Brain microvascular endothelial cell (primary cell): ENCODE measurements at regions not wholly inside any gene's neighbourhood (a gene's known extent, or its start where the extent isn't known, plus 50 kb on each side); places are given as distances from the start of the nearest gene placed in this dataset.
A peak's percentile ranks its signal among the peaks of the same experiment; 100 is the strongest.

ENCODE experiments used
- DNase-seq: peaks from one replicate; pipeline ENCODE4 v3.0.0-alpha.2; 2020
- H3K27ac ChIP-seq: fragments of 250-450 bp; sonication (Bioruptor Pico); 2 replicates; pipeline ENCODE4 v1.5.1; 2020; ENCODE audit warnings: mild to moderate bottlenecking, moderate library complexity
- H3K27me3 ChIP-seq: fragments of 250-450 bp; sonication (Bioruptor Pico); replicated peaks from 2 replicates; pipeline ENCODE4 v1.5.1; 2020; ENCODE audit warnings: mild to moderate bottlenecking
- H3K36me3 ChIP-seq: fragments of 250-450 bp; sonication (Bioruptor Pico); replicated peaks from 2 replicates; pipeline ENCODE4 v1.5.1; 2020; ENCODE audit warnings: mild to moderate bottlenecking
- H3K4me3 ChIP-seq: 2 replicates; pipeline ENCODE4 v1.5.1; 2011; ENCODE audit warnings: low read depth, mild to moderate bottlenecking, control low read depth, low read length, moderate library complexity
- CTCF ChIP-seq: IDR thresholded peaks from 2 replicates; pipeline ENCODE4 v1.5.1; 2011; ENCODE audit warnings: low read depth, mild to moderate bottlenecking, moderate library complexity, low read length, control low read depth, inconsistent platforms; ENCODE audit errors: missing control alignments
- in situ Hi-C: cut with HindIII; loops from 2 replicates; pipeline ENCODE4 v1.10.0; 2017; ENCODE audit warnings: low sequenced_read_pairs, low pct_ligation_motif_present

GRCh38 chr6:147105786-147106185 is 98.4 kb upstream of the STXBP5 start:
- in situ Hi-C loops: no loop called here
- H3K36me3 ChIP-seq: no peaks in the 10 kb centered on the region
- DNase-seq: no peak
- no peak overlapping the region for H3K4me3 ChIP-seq
- H3K27ac ChIP-seq: no peak overlapping the region
- no peak for TF ChIP-seq CTCF
- H3K27me3 ChIP-seq: no peaks in the 10 kb centered on the region

GRCh38 chr6:147106759-147107401 is 97.3 kb upstream of the STXBP5 start:
- H3K27ac ChIP-seq: no peak overlapping the region
- no peaks in the 10 kb centered on the region for H3K36me3 ChIP-seq
- in situ Hi-C loops: no loop called here
- DNase-seq: peak; percentile 47
- no peak overlapping the region for H3K4me3 ChIP-seq
- H3K27me3 ChIP-seq: no peaks in the 10 kb centered on the region
- no peak for TF ChIP-seq CTCF

GRCh38 chr6:147108259-147108910 is 95.8 kb upstream of the STXBP5 start:
- in situ Hi-C loops: no loop called here
- Histone ChIP-seq H3K4me3 (no peak overlapping the region), H3K27me3 (no peaks in the 10 kb centered on the region), H3K36me3 (no peaks in the 10 kb centered on the region), H3K27ac (no peak overlapping the region)
- no peak for TF ChIP-seq CTCF
- DNase-seq: no peak

GRCh38 chr6:147109707-147110106 is 94.5 kb upstream of the STXBP5 start:
- in situ Hi-C loops: no loop called here
- no peak for DNase-seq
- TF ChIP-seq CTCF: no peak
- no peak overlapping the region for H3K27ac ChIP-seq
- H3K4me3 ChIP-seq: no peak overlapping the region
- no peaks in the 10 kb centered on the region for H3K27me3 ChIP-seq
- no peaks in the 10 kb centered on the region for H3K36me3 ChIP-seq

GRCh38 chr6:147116056-147116455 is 88.2 kb upstream of the STXBP5 start:
- H3K27ac ChIP-seq: no peak overlapping the region
- no peak for TF ChIP-seq CTCF
- H3K36me3 ChIP-seq: no peaks in the 10 kb centered on the region
- DNase-seq: no peak
- H3K4me3 ChIP-seq: no peak overlapping the region
- in situ Hi-C loops: no loop called here
- H3K27me3 ChIP-seq: no peaks in the 10 kb centered on the region

- in situ Hi-C loops: no loop called here
- Histone ChIP-seq H3K27me3 (no peaks in the 10 kb centered on the region), H3K4me3 (no peak overlapping the region), H3K27ac (no peak overlapping the region), H3K36me3 (no peaks in the 10 kb centered on the region)
- no peak for TF ChIP-seq CTCF
- DNase-seq: no peak
Measured at GRCh38 chr6:147117011-147117410, 87.2 kb upstream of the STXBP5 start.
